Daoy (cell line): ENCODE measurements at regions not wholly inside any gene's neighbourhood (a gene's known extent, or its start where the extent isn't known, plus 50 kb on each side); places are given as distances from the start of the nearest gene placed in this dataset.
A peak's percentile ranks its signal among the peaks of the same experiment; 100 is the strongest.

Experiments
- DNase-seq: peaks from one replicate; pipeline ENCODE4 v3.0.0-alpha.2; 2015; ENCODE audit warnings: low read depth

DNA sequence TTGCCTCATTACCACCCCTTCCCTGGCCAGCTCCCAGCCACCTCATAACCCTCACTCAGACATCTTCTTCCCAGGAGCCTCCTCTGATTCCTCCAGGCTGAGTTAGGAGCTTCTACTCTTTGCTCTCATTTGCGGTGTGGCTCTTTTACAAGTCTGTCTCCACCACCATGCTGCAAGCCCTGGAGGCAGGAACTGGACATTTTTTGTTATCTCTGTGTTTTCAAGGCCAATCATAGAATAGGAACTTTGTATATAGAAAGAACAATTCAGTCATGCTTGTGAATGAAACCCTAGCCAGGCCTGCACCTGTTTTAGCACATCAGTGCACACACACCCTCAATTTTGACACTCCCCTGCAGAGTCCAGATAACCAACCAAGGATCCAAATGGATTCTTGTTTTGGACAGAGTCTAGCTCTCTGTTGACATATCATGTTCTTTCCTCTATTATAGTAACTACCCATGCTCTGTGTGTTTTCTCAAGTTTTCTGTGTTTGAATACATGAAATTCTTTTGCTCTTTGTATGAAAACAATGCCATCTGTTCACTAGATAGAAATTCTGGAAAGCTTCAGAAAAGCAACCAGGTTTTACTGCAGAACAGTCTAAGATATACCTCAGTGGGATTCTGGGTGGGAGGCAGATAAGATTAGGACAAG, 60.9 kb upstream of the ZNF648 start:
- DNase-seq, result peak; percentile 36

- DNase-seq, result no peak
Measured at GRCh38 chr1:182121787-182122186, 60.3 kb upstream of the ZNF648 start.

DNA sequence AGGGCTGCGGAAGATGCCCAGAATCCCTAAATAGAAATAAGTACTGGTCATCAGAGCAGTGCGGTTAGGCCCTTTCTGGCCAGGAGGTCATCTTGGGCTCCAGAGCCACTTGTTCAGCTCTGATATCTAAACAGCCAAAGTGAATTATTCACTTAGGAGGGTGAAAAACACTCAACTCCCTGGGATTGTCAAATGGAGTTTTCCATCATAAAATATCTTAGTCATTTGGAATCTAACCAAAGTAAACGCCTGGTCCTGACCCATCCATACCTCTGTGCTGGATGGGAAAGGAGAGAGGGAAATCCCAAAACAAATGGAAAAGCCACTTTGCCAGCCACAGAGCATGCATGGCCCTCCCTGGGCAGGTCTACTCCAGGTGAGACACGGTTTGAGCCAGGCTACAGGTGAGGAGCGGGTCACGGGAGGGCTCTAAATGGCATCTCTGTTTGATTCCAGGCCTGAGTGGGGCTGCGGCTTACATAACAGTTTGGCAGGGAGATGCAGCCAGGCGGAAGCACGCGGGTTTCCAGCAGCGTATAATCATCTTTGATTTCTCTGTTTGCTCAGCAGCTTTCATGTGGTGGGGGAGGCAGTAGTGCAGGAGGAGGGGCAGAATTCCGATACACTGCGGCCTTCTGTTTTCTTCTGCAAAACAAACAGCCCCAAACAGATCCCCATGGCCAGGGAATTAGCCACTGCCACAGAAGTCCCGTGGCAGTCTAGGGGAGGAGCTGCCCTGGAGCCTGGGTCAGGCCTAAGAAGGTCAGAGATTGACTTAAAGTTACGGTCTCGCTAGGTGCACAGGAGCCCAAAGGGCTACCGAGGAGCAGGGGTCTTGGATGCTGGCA, 59.1 kb upstream of the ZNF648 start:
- peak; percentile 76 for DNase-seq

- DNase-seq, result peak; percentile 43
Measured at GRCh38 chr1:182119631-182120030, 58.1 kb upstream of the ZNF648 start.

DNA sequence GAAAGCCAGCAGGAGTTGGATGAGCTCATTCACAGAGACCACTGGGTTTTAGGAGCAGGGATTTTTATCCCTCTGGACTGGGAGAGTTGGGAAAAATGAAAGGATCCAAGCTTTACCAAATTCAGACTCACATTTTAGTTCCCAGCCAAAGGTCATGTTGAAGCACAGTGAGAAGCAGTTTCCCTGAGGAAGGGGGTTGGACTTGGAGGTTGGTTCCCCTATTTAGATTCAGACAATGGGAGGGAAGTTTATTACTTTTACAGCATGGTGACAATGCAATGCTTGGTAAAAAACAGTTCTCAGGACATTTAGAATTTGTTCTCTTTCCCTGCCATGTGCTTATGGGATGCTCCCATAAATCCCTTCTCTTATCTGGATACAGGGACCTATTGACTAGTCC, 57.3 kb upstream of the ZNF648 start:
- DNase-seq, result no peak

DNA sequence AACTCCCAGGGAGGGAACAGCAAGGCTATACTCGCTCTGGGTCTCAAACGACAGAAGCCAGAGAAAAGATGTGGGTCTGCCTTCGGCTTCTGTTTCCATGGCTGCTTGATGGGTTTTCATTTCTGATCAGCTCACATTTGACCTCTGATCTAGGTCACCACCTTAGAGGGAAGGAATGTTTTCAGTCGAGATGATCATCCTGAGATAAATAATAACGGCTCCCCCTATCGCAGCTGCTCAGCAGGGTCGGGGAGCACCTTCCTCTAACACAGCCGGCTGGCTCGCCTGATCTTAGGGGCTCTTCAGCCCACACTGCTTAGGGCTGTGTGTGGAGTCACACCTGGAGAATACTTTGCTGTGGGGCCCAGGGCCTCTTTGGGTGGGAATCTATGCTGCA, 53.1 kb upstream of the ZNF648 start:
- DNase-seq, result no peak

GRCh38 chr1:182113879-182114626, 52.5 kb upstream of the ZNF648 start:
- DNase-seq, result peak; percentile 39

DNA sequence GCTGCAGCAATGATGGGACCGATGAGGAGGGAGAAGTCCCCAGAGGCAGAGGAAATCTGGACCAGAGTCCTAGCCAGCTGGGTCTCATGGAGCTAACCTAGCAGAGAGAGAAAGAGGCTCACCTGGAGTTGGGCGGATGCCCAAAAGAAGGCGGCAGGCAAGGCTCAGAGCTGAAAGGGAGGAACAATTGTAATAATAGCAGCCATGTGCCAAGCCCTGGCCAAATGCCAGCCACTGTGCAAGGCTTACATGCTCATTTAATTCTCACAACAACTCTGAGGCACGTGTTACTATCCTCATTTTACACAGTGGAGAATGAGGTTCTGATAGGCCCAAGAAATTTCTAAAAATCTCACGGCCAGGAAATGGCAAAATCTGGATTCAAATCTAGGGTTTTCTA, 50.0 kb upstream of the ZNF648 start:
- DNase-seq, result no peak
